ENCODE measurements at regions not wholly inside any gene's neighbourhood (a gene's known extent, or its start where the extent isn't known, plus 50 kb on each side); places are given as distances from the start of the nearest gene placed in this dataset.

GRCh38 chr12:75674393-75674792 is 163.0 kb upstream of the KRR1 start:
- TF ChIP-seq EZH2 (IDR thresholded peaks at IDR 0.05; ENCODE audit: insufficient read depth, poor library complexity, severe bottlenecking): no peak
- no peak for TF ChIP-seq EZH2phosphoT487 (IDR thresholded peaks at IDR 0.05; ENCODE audit: insufficient read depth, low read depth)
